Superior temporal gyrus (tissue), 1 donor: ENCODE measurements at regions not wholly inside any gene's neighbourhood (a gene's known extent, or its start where the extent isn't known, plus 50 kb on each side); places are given as distances from the start of the nearest gene placed in this dataset.
"Not testable (repeated sequence)": the region's sequence is repeated elsewhere in the genome, so short reads cannot be mapped to it uniquely, and the experiment has no call there.

Source experiments
- DNase-seq: peaks from one replicate; pipeline ENCODE4 v3.0.0-alpha.2; 2016; ENCODE audit errors: extremely low spot score

DNA sequence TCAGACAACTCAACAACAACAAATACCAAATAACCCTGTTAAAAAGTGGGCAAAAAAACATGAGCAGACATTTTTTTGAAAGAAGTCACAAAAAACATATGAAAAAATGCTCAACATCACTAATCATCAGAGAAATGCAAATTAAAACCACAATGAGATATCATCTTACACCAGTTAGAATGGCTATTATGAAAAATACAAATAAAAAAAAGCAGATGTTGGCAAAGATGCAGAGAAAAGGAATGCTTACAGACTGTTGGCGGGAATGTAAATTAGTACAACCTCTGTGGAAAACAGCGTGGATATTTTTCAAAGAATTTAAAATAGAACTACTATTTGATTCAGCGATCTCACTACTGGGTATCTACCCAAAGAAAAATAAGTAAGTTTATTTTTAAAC is 114.0 kb downstream of the SLC38A4 start:
- no peak for DNase-seq

- no peak for DNase-seq
Measured at GRCh38 chr12:46710125-46710743, 115.6 kb downstream of the SLC38A4 start.

DNA sequence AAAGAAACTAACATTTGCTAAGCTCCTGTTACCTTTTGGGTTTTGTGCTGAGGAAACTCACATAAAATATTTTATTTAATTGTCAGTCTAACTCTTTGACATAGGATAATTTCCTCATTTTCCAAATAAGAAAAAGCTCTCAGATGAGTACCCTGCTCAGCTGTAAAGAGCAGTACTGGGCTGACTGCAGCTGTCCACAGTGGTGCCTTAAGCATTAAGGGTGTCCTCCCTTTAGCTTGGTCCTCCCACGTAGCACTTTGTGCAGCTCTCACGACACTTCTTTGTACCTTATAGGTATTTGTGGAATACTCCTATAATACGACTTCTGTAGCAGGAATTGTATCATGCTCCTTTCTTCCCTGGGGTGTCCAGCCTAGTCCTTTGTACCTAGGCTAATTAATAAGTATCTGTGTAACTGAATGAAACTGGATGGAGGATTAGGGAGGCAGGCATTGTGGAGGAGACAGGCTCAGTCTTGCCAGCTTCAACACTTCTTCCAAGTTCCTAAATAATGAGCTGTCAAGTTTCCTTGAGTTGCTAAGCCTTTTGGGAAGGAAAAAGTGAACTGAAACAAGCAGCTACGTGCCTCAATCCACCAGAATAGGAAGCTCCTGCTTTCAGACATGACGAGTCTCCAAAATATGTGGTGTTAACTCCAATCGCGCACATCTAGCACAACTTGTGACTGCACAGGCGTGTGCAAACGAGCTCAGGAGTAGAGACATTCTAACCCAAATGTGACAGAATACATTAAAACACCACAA is 123.0 kb downstream of the SLC38A4 start:
- DNase-seq: peak; percentile 13

GRCh38 chr12:46701356-46701755 is 124.4 kb downstream of the SLC38A4 start:
- no peak for DNase-seq

GRCh38 chr12:46699986-46700385 is 125.8 kb downstream of the SLC38A4 start:
- DNase-seq: no peak

- no peak for DNase-seq
Measured at GRCh38 chr12:46698003-46698402, 127.8 kb downstream of the SLC38A4 start.

GRCh38 chr12:46693518-46693917 is 132.3 kb downstream of the SLC38A4 start:
- DNase-seq: no peak

DNA sequence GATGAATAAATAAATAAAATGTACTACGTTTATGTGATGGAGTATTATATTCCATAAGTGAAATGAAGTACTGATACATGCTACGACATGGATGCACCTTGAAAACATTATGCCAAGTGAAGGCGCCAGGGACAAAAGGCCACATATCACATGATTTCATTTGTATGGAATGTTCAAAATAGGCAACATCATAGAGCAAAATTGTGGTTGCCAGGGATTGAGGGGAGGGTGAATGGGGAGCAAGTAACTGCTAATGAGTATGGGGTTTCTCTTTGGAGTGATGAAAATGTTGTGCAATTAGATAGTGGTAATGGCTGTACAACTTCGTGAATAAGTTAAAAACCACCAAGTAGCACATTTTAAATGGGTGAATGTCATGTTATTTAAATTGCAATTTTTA is 132.8 kb downstream of the SLC38A4 start:
- no peak for DNase-seq

DNA sequence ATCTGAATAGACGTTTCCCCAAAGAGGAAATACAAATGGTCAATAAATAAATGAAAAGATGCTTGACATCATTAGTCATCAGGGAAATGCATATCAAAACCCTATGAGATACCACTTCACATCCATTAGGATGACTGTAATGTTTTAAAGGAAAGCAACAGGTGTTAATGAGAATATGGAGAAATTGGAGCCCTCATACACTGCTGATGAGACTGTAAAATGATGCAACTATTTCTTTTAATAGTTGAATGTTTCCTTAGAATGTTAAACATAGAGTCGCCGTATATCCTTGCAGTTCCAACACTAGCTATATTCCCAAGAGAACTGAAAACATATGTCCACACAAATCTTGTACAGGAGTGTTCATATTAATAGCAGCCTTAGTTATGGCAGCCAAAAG is 133.2 kb downstream of the SLC38A4 start:
- DNase-seq: no peak

GRCh38 chr12:46686267-46686942 is 139.4 kb downstream of the SLC38A4 start:
- no peak for DNase-seq

DNA sequence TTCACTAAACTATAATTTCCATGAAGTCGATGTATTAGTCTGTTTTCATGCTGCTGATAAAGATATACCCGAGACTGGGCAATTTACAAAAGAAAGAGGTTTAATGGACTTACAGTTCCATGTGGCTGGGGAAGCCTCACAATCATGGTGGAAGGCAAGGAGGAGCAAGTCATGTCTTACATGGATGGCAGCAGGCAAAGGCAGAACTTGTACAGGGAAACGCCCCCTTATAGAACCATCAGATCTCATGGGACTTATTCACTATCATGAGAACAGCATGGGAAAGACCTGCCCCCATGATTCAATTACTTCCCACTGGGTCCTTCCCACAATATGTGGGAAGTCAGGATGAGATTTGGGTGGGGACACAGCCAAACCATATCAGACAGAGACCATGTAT is 141.6 kb downstream of the SLC38A4 start:
- not testable (repeated sequence) for DNase-seq

GRCh38 chr12:46682148-46682547 is 143.6 kb downstream of the SLC38A4 start:
- DNase-seq: no peak

DNA sequence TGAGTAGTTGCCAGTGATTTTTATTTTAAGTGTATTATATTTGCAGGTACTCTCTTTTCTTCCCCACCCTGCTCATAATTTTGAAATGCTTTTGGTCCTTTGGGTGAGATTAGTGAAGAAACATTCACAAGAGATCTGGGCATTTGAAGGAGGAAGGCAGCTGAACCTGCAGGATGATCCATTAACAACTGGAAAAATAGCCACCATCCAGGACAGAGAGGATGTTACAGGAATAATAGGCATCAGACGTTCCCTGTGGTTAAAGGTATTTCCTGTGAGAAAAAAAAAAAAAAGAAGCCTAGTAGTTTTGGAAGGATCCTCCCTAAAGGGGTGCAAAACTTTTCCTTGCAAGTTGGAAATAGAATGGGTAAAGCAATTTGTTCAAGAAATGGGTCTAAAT is 145.3 kb downstream of the SLC38A4 start:
- DNase-seq: no peak

- no peak for DNase-seq
Measured at GRCh38 chr12:46679754-46680153, 146.0 kb downstream of the SLC38A4 start.

- DNase-seq: no peak
Measured at GRCh38 chr12:46678426-46678825, 147.4 kb downstream of the SLC38A4 start.

DNA sequence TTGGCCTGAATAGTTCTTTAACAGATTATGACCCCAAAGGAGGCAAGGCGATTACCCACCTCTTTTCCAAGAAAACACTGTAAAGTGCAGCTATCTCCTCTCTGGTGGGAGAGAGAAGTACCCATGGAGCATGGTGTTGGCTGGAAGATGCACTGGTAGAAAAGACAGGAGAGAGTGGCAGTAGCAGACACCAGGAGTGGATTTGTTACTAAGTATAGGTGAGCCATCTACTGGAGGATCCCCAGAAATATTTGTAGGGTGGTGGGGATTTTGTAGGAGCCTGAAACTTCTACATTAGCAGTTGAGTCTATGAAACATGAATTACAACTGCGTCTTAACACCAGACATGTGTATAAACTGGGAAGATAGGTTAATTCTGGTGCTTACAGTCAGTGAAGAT is 148.0 kb downstream of the SLC38A4 start:
- DNase-seq: no peak

DNA sequence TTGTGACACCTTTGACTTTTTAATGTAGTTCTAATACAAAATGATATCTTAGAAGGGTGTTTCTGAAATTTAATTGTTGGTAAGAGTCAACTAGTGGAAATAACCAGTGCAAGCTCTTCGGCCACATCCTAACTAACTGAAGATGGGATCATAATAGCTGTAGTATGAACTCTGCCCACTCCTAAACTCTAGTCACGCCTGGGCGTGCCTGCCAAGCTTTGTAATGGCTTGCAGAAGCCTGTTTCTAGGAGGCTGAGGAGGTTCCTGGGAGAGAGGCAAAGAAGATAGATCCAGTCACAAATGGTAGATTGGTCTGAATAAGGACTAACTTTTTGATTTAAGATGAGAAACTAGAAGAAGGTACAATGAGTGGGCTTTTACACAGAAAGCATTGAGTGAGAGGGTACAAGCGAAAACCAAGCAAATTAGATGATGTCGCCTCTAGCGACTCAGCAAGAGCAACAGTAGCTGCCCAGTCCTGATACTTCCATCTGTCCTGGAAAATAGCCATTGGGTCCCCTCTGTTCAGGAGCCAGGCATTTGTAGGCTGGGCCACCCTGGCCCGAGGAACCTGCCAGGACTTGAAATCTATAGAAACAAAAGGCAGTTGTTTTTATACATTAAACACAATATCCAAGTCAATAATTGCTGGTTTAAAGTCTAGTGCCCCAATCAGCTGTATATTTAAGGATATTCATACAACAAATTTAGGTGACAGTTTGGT is 148.8 kb downstream of the SLC38A4 start:
- no peak for DNase-seq

DNA sequence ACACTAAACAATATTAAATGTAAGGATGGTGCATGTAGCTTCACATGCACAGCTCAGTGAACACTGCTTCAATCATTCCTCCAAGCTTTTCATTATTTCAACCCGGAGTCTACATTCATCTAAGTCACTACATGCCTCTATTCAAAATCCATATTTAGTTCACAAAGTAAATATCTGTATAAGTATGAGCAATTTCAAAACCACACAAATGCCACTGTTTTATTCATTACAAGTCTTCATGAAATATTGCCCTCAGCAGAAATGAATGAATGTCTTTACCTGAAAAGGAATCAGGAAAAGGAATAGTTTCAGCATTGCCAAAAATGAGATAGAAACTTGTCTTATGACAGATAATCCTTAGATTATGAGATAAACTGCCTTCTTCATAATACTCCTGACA is 149.4 kb downstream of the SLC38A4 start:
- DNase-seq: no peak

GRCh38 chr12:46675736-46676135 is 150.1 kb downstream of the SLC38A4 start:
- peak; percentile 71 for DNase-seq

DNA sequence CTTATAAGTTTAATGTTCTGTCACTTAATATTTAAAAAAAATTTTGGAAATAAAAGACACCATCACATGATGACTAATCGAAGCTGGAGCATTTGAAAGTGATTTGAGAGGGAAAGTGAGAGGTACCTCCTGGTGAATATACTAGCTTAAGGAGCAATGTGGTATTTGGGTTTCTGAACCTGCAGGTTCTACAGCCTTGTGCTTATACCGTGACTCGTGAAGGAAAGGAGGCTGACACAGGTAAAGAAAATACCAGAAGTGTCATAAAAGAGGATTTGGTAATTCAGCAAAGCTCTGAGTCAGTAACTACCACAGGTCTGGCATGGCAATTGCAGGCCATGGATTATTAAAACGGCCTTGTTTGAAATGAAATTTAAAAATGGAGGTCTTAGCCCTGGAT is 151.0 kb downstream of the SLC38A4 start:
- no peak for DNase-seq

- DNase-seq: no peak
Measured at GRCh38 chr12:46674129-46674528, 151.7 kb downstream of the SLC38A4 start.

DNA sequence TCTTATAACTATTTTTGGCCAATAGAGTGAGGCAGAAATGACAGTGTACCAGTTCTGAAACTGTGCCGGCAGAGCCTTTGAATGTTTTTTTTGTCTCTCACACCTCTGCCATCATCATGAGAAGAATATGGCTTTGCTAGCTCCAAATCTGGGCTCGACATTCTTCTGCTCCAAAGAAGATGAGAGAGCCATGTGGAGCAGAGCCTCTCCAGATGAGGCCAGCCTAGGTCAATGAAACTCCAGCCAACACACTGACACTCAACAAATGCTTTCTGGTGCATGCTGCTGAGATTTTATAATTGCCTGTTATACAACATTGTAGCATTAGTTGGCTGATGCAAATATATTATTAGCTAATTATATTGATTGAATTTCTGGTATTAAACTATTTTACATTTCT is 154.7 kb downstream of the SLC38A4 start:
- DNase-seq: no peak
